ENCODE measurements at regions not wholly inside any gene's neighbourhood (a gene's known extent, or its start where the extent isn't known, plus 50 kb on each side); places are given as distances from the start of the nearest gene placed in this dataset.

- Histone ChIP-seq H3K27ac (ENCODE audit: control insufficient read depth, insufficient read depth, low read length) (no peak overlapping the region), H3K79me2 (ENCODE audit: control insufficient read depth, insufficient read depth, low read length) (no peaks in the 10 kb centered on the region), H3K36me3 (ENCODE audit: control insufficient read depth in 2 of 2, extremely low read depth in 1 of 2, insufficient read depth in 2 of 2, low read length in 2 of 2) (no peaks in the 10 kb centered on the region), H3K9me1 (ENCODE audit: control insufficient read depth, extremely low read depth, insufficient read depth, low read length) (no peaks in the 10 kb centered on the region), H3K4me1 (ENCODE audit: control insufficient read depth, extremely low read depth, insufficient read depth, low read length) (peaks cover 13% of the 10 kb centered on the region), H3K4me2 (ENCODE audit: control insufficient read depth, extremely low read depth, insufficient read depth, low read depth, low read length) (no peak overlapping the region), H4K20me1 (ENCODE audit: control insufficient read depth, extremely low read depth, insufficient read depth, low read length) (no peaks in the 10 kb centered on the region), H3K27me3 (ENCODE audit: control insufficient read depth, extremely low read depth, insufficient read depth, low read length) (no peaks in the 10 kb centered on the region), H2AFZ (ENCODE audit: control insufficient read depth, low read length) (no peak overlapping the region), H3K9me3 (ENCODE audit: control insufficient read depth, low read depth, low read length) (no peaks in the 10 kb centered on the region), H3K4me3 (ENCODE audit: control insufficient read depth in 2 of 3, extremely low read depth in 1 of 3, insufficient read depth in 2 of 3, low read depth in 1 of 3, low read length in 3 of 3) (no peak overlapping the region), H3K9ac (ENCODE audit: control insufficient read depth, extremely low read depth, insufficient read depth, low read length) (no peak overlapping the region)
- DNase-seq (ENCODE audit: low read depth, low spot score), result no peak
- dilution Hi-C loops (cut with MboI; ENCODE audit: extremely low pct_ligation_motif_present, low sequenced_read_pairs), result no loop called here
- TF ChIP-seq CTCF (optimal IDR thresholded peaks at IDR 0.05 in 1 of 3, IDR thresholded peaks at IDR 0.05 in 1 of 3, conservative IDR thresholded peaks at IDR 0.05 in 1 of 3; ENCODE audit: extremely low read depth in 1 of 3, insufficient read depth in 2 of 3, low read length in 3 of 3) (no peak), EZH2 (IDR thresholded peaks at IDR 0.05; ENCODE audit: low read length) (no peak)
- FAIRE-seq, result no peak
These were observed 177.9 kb upstream of the SLC14A2 start for GRCh38 chr18:45437366-45437765.

- DNase-seq (ENCODE audit: low read depth, low spot score), result no peak
- Histone ChIP-seq H4K20me1 (ENCODE audit: control insufficient read depth, extremely low read depth, insufficient read depth, low read length) (no peaks in the 10 kb centered on the region), H3K4me2 (ENCODE audit: control insufficient read depth, extremely low read depth, insufficient read depth, low read depth, low read length) (no peak overlapping the region), H3K9me3 (ENCODE audit: control insufficient read depth, low read depth, low read length) (no peaks in the 10 kb centered on the region), H3K27me3 (ENCODE audit: control insufficient read depth, extremely low read depth, insufficient read depth, low read length) (no peaks in the 10 kb centered on the region), H3K36me3 (ENCODE audit: control insufficient read depth in 2 of 2, extremely low read depth in 1 of 2, insufficient read depth in 2 of 2, low read length in 2 of 2) (no peaks in the 10 kb centered on the region), H3K4me1 (ENCODE audit: control insufficient read depth, extremely low read depth, insufficient read depth, low read length) (peaks cover 13% of the 10 kb centered on the region), H3K9me1 (ENCODE audit: control insufficient read depth, extremely low read depth, insufficient read depth, low read length) (no peaks in the 10 kb centered on the region), H3K27ac (ENCODE audit: control insufficient read depth, insufficient read depth, low read length) (no peak overlapping the region), H3K4me3 (ENCODE audit: control insufficient read depth in 2 of 3, extremely low read depth in 1 of 3, insufficient read depth in 2 of 3, low read depth in 1 of 3, low read length in 3 of 3) (no peak overlapping the region), H3K9ac (ENCODE audit: control insufficient read depth, extremely low read depth, insufficient read depth, low read length) (no peak overlapping the region), H3K79me2 (ENCODE audit: control insufficient read depth, insufficient read depth, low read length) (no peaks in the 10 kb centered on the region), H2AFZ (ENCODE audit: control insufficient read depth, low read length) (no peak overlapping the region)
- no peak for FAIRE-seq
- TF ChIP-seq CTCF (optimal IDR thresholded peaks at IDR 0.05 in 1 of 3, IDR thresholded peaks at IDR 0.05 in 1 of 3, conservative IDR thresholded peaks at IDR 0.05 in 1 of 3; ENCODE audit: extremely low read depth in 1 of 3, insufficient read depth in 2 of 3, low read length in 3 of 3), result no peak
- no peak for TF ChIP-seq EZH2 (IDR thresholded peaks at IDR 0.05; ENCODE audit: low read length)
- dilution Hi-C loops (cut with MboI; ENCODE audit: extremely low pct_ligation_motif_present, low sequenced_read_pairs), result no loop called here
These were observed 175.2 kb upstream of the SLC14A2 start for GRCh38 chr18:45439851-45440645.
